ENCODE measurements at regions not wholly inside any gene's neighbourhood (a gene's known extent, or its start where the extent isn't known, plus 50 kb on each side); places are given as distances from the start of the nearest gene placed in this dataset.

GRCh38 chr10:9823268-9823930, 1194.3 kb upstream of the CELF2 start:
- Histone ChIP-seq H3K9me2 (replicated peaks; ENCODE audit: insufficient read depth, low read length) (no peaks in the 10 kb centered on the region), H3K27me3 (ENCODE audit: low read length) (no peaks in the 10 kb centered on the region), H3K4me3 (ENCODE audit: insufficient read depth, low read length, poor library complexity, severe bottlenecking) (no peak overlapping the region), H3K4me2 (ENCODE audit: low read depth, low read length, poor library complexity, severe bottlenecking) (no peak overlapping the region), H3K79me2 (ENCODE audit: insufficient read depth, low read length) (no peaks in the 10 kb centered on the region), H2AFZ (ENCODE audit: low read depth, low read length, severe bottlenecking) (no peak overlapping the region), H4K20me1 (ENCODE audit: low read depth, low read length) (no peaks in the 10 kb centered on the region), H3K36me3 (ENCODE audit: low read length) (no peaks in the 10 kb centered on the region), H3F3A (ENCODE audit: insufficient read depth) (no peaks in the 10 kb centered on the region), H3K9ac (ENCODE audit: low read length) (no peak overlapping the region), H3K9me3 (ENCODE audit: insufficient read depth, low read length) (no peaks in the 10 kb centered on the region), H3K27ac (ENCODE audit: low read depth, low read length) (no peak overlapping the region)
- TF ChIP-seq CTCF (IDR thresholded peaks at IDR 0.05; ENCODE audit: insufficient read depth, low read length, poor library complexity, severe bottlenecking) (no peak), EZH2phosphoT487 (conservative IDR thresholded peaks at IDR 0.05; ENCODE audit: low read length) (no peak)

- Histone ChIP-seq H3K27me3 (ENCODE audit: low read length) (no peaks in the 10 kb centered on the region), H3K4me3 (ENCODE audit: insufficient read depth, low read length, poor library complexity, severe bottlenecking) (no peak overlapping the region), H3K79me2 (ENCODE audit: insufficient read depth, low read length) (no peaks in the 10 kb centered on the region), H3K9me2 (replicated peaks; ENCODE audit: insufficient read depth, low read length) (no peaks in the 10 kb centered on the region), H3K27ac (ENCODE audit: low read depth, low read length) (no peak overlapping the region), H2AFZ (ENCODE audit: low read depth, low read length, severe bottlenecking) (no peak overlapping the region), H3K4me2 (ENCODE audit: low read depth, low read length, poor library complexity, severe bottlenecking) (no peak overlapping the region), H3K36me3 (ENCODE audit: low read length) (no peaks in the 10 kb centered on the region), H4K20me1 (ENCODE audit: low read depth, low read length) (no peaks in the 10 kb centered on the region), H3F3A (ENCODE audit: insufficient read depth) (no peaks in the 10 kb centered on the region), H3K9ac (ENCODE audit: low read length) (no peak overlapping the region), H3K9me3 (ENCODE audit: insufficient read depth, low read length) (no peaks in the 10 kb centered on the region)
- no peak for TF ChIP-seq EZH2phosphoT487 (conservative IDR thresholded peaks at IDR 0.05; ENCODE audit: low read length)
- no peak for TF ChIP-seq CTCF (IDR thresholded peaks at IDR 0.05; ENCODE audit: insufficient read depth, low read length, poor library complexity, severe bottlenecking)
These were observed 1193.0 kb upstream of the CELF2 start for GRCh38 chr10:9824631-9825071.

- no peaks in the 10 kb centered on the region for H3K36me3 ChIP-seq (ENCODE audit: low read length)
- H2AFZ ChIP-seq (ENCODE audit: low read depth, low read length, severe bottlenecking): no peak overlapping the region
- no peak overlapping the region for H3K9ac ChIP-seq (ENCODE audit: low read length)
- H4K20me1 ChIP-seq (ENCODE audit: low read depth, low read length): no peaks in the 10 kb centered on the region
- no peak overlapping the region for H3K4me2 ChIP-seq (ENCODE audit: low read depth, low read length, poor library complexity, severe bottlenecking)
- no peaks in the 10 kb centered on the region for H3K9me3 ChIP-seq (ENCODE audit: insufficient read depth, low read length)
- H3K79me2 ChIP-seq (ENCODE audit: insufficient read depth, low read length): no peaks in the 10 kb centered on the region
- no peak for TF ChIP-seq CTCF (IDR thresholded peaks at IDR 0.05; ENCODE audit: insufficient read depth, low read length, poor library complexity, severe bottlenecking)
- no peak for TF ChIP-seq EZH2phosphoT487 (conservative IDR thresholded peaks at IDR 0.05; ENCODE audit: low read length)
- H3K27ac ChIP-seq (ENCODE audit: low read depth, low read length): no peak overlapping the region
- no peaks in the 10 kb centered on the region for H3K27me3 ChIP-seq (ENCODE audit: low read length)
- no peaks in the 10 kb centered on the region for H3K9me2 ChIP-seq (replicated peaks; ENCODE audit: insufficient read depth, low read length)
- H3F3A ChIP-seq (ENCODE audit: insufficient read depth): no peaks in the 10 kb centered on the region
- H3K4me3 ChIP-seq (ENCODE audit: insufficient read depth, low read length, poor library complexity, severe bottlenecking): no peak overlapping the region
These were observed 1192.1 kb upstream of the CELF2 start for GRCh38 chr10:9825491-9826018.
